ENCODE measurements at regions not wholly inside any gene's neighbourhood (a gene's known extent, or its start where the extent isn't known, plus 50 kb on each side); places are given as distances from the start of the nearest gene placed in this dataset.

- TF ChIP-seq, protein P1, sequence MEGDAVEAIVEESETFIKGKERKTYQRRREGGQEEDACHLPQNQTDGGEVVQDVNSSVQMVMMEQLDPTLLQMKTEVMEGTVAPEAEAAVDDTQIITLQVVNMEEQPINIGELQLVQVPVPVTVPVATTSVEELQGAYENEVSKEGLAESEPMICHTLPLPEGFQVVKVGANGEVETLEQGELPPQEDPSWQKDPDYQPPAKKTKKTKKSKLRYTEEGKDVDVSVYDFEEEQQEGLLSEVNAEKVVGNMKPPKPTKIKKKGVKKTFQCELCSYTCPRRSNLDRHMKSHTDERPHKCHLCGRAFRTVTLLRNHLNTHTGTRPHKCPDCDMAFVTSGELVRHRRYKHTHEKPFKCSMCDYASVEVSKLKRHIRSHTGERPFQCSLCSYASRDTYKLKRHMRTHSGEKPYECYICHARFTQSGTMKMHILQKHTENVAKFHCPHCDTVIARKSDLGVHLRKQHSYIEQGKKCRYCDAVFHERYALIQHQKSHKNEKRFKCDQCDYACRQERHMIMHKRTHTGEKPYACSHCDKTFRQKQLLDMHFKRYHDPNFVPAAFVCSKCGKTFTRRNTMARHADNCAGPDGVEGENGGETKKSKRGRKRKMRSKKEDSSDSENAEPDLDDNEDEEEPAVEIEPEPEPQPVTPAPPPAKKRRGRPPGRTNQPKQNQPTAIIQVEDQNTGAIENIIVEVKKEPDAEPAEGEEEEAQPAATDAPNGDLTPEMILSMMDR (conservative IDR thresholded peaks at IDR 0.05): no peak
- TF ChIP-seq ZFX (IDR thresholded peaks at IDR 0.05): no peak
These were observed 1391.3 kb downstream of the DSC3 start for GRCh38 chr18:29651122-29651680.
